ENCODE measurements at regions not wholly inside any gene's neighbourhood (a gene's known extent, or its start where the extent isn't known, plus 50 kb on each side); places are given as distances from the start of the nearest gene placed in this dataset.

GRCh38 chr12:16136219-16136988, 141.1 kb downstream of the SLC15A5 start:
- no peak overlapping the region for H3K4me3 ChIP-seq (ENCODE audit: low read depth, low read length)
- no peak for DNase-seq (ENCODE audit: low read depth)
- TF ChIP-seq, protein P1, sequence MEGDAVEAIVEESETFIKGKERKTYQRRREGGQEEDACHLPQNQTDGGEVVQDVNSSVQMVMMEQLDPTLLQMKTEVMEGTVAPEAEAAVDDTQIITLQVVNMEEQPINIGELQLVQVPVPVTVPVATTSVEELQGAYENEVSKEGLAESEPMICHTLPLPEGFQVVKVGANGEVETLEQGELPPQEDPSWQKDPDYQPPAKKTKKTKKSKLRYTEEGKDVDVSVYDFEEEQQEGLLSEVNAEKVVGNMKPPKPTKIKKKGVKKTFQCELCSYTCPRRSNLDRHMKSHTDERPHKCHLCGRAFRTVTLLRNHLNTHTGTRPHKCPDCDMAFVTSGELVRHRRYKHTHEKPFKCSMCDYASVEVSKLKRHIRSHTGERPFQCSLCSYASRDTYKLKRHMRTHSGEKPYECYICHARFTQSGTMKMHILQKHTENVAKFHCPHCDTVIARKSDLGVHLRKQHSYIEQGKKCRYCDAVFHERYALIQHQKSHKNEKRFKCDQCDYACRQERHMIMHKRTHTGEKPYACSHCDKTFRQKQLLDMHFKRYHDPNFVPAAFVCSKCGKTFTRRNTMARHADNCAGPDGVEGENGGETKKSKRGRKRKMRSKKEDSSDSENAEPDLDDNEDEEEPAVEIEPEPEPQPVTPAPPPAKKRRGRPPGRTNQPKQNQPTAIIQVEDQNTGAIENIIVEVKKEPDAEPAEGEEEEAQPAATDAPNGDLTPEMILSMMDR (IDR thresholded peaks at IDR 0.05; ENCODE audit: insufficient read depth, low read depth, low read length), result no peak

DNA sequence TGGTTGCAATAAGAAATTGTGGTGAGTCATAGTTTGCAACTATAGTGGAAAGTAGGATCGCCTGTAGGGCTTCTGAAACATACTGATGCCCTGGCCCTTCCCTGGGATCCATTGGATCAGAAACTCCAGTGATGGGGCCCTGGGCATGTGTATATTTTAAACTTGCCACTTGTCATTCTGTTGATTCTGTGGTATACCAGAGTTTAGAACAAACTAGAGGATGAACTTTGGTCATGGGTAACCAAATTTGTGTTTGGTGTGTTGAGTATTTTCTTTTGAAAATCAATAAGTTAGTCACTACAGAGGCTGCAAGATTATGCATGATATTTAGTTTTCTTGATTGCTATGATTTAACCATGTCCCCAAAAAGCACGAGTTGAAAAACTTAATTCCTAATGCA, 142.2 kb downstream of the SLC15A5 start:
- no peak for DNase-seq (ENCODE audit: low read depth)
- TF ChIP-seq, protein P1 (IDR thresholded peaks at IDR 0.05; ENCODE audit: insufficient read depth, low read depth, low read length), result no peak
- no peak overlapping the region for H3K4me3 ChIP-seq (ENCODE audit: low read depth, low read length)

DNA sequence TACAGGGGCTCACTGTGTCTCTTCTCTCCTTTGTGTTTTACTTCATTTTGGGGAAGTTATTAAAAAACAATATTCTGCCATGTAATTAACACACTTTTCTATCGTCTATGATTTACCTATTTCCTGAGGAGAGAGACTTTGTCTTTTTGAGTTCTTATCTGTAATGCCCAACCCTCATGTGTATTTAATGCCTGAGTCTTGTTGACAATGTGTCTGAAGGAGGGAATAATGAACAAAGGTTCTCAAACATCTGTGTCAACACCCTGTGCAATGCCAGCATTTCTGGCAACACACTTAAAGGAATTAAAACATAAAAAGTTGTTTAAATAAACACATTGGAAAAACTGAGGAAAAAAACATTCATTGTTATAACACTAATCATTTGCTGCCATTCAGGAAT, 147.1 kb downstream of the SLC15A5 start:
- DNase-seq (ENCODE audit: low read depth), result no peak
- H3K4me3 ChIP-seq (ENCODE audit: low read depth, low read length), result no peak overlapping the region
- TF ChIP-seq, protein P1 (IDR thresholded peaks at IDR 0.05; ENCODE audit: insufficient read depth, low read depth, low read length), result no peak

GRCh38 chr12:16121953-16122352, 155.5 kb downstream of the SLC15A5 start:
- no peak for DNase-seq (ENCODE audit: low read depth)
- H3K4me3 ChIP-seq (ENCODE audit: low read depth, low read length), result no peak overlapping the region
- TF ChIP-seq, protein P1 (IDR thresholded peaks at IDR 0.05; ENCODE audit: insufficient read depth, low read depth, low read length), result no peak

DNA sequence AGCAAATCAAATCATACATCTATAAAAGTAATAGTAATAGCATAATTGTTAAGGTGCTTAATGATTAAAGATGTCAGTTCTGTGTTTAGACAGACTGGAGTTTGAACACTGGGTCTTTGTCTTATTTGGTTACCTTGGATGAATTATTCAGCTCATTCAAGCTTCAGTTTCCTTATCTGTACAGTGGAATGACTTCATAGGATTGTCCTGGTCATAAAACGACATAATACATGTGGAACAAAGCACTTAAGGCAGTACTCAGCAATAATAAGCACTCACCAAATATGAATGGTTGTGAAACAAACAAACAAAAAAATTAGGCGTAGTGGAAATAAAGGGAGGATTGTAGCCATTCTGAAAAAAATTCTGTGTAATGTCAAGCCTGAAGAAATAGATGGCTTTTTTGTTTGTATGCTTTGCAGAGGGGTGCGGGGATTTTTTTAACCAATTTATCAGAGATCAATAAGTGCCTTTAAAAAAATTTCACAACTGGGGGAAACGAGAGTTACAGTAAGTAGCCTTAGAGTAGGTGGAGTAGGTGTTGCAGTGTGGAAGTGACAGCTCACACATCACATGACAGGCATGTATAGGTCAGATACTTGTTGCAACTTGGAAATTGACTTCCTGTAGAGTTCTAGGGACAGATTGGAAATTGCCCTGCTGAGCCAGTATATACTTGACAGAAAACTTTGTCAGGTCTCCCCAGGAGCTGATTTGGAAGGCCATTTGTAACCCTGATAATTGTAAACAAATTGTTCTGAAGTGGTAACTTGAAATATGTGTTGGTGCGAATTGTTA, 157.7 kb downstream of the SLC15A5 start:
- DNase-seq (ENCODE audit: low read depth), result no peak
- TF ChIP-seq, protein P1 (IDR thresholded peaks at IDR 0.05; ENCODE audit: insufficient read depth, low read depth, low read length), result no peak
- no peak overlapping the region for H3K4me3 ChIP-seq (ENCODE audit: low read depth, low read length)

- TF ChIP-seq, protein P1 (IDR thresholded peaks at IDR 0.05; ENCODE audit: insufficient read depth, low read depth, low read length), result no peak
- no peak overlapping the region for H3K4me3 ChIP-seq (ENCODE audit: low read depth, low read length)
- no peak for DNase-seq (ENCODE audit: low read depth)
Observed at GRCh38 chr12:16118586-16118985, 158.9 kb downstream of the SLC15A5 start.

Data from fibroblast of villous mesenchyme (primary cell).